HepG2 (cell line): ENCODE measurements at regions not wholly inside any gene's neighbourhood (a gene's known extent, or its start where the extent isn't known, plus 50 kb on each side); places are given as distances from the start of the nearest gene placed in this dataset.
"Not testable (repeated sequence)": the region's sequence is repeated elsewhere in the genome, so short reads cannot be mapped to it uniquely, and the experiment has no call there.

Source experiments
- AHDC1 ChIP-seq: sonication (generic); formaldehyde crosslinking; IDR thresholded peaks from 2 replicates; pipeline ENCODE4 v1.5.1; 2020; ENCODE audit warnings: mild to moderate bottlenecking, missing genetic modification reagents, borderline replicate concordance
- DMAP1 ChIP-seq: IDR thresholded peaks from 2 replicates; pipeline ENCODE4 v1.6.1; 2016
- FOXA1 ChIP-seq, 2 experiments: fragments of 450-650 bp in 1 of 2; sonication (generic) in 1 of 2; formaldehyde crosslinking in 1 of 2; IDR thresholded peaks; 2 replicates each; pipeline versions ENCODE4 v1.4.0 to v1.6.1; 2016 to 2020; ENCODE audit warnings: missing genetic modification reagents in 1 of 2
- SP2 ChIP-seq: sonication (generic); formaldehyde crosslinking; IDR thresholded peaks from 2 replicates; pipeline ENCODE4 v1.5.1; 2020; ENCODE audit warnings: mild to moderate bottlenecking, missing genetic modification reagents
- TARDBP ChIP-seq: sonication (generic); formaldehyde crosslinking; IDR thresholded peaks from 2 replicates; pipeline ENCODE4 v1.8.0; 2022; ENCODE audit warnings: mild to moderate bottlenecking, missing genetic modification reagents
- ZC3H13 ChIP-seq: sonication (generic); formaldehyde crosslinking; IDR thresholded peaks from 2 replicates; pipeline ENCODE4 v1.8.1; 2023; ENCODE audit warnings: mild to moderate bottlenecking, missing genetic modification reagents, moderate library complexity
- ZHX1 ChIP-seq: sonication (generic); formaldehyde crosslinking; IDR thresholded peaks from 2 replicates; pipeline ENCODE4 v1.8.1; 2022; ENCODE audit warnings: low read depth, mild to moderate bottlenecking, missing genetic modification reagents
- ZNF274 ChIP-seq: sonication (generic); formaldehyde crosslinking; IDR thresholded peaks from 2 replicates; pipeline ENCODE4 v1.5.1; 2020; ENCODE audit warnings: mild to moderate bottlenecking, missing genetic modification reagents
- ZNF687 ChIP-seq: sonication (generic); formaldehyde crosslinking; IDR thresholded peaks from 2 replicates; pipeline ENCODE4 v1.5.1; 2020; ENCODE audit warnings: mild to moderate bottlenecking, missing genetic modification reagents, moderate library complexity
- TF ChIP-seq, protein P1 (sequence below): sonication (generic); formaldehyde crosslinking; IDR thresholded peaks from 2 replicates; pipeline ENCODE4 v1.4.0; 2020; ENCODE audit warnings: missing genetic modification reagents

DNA sequence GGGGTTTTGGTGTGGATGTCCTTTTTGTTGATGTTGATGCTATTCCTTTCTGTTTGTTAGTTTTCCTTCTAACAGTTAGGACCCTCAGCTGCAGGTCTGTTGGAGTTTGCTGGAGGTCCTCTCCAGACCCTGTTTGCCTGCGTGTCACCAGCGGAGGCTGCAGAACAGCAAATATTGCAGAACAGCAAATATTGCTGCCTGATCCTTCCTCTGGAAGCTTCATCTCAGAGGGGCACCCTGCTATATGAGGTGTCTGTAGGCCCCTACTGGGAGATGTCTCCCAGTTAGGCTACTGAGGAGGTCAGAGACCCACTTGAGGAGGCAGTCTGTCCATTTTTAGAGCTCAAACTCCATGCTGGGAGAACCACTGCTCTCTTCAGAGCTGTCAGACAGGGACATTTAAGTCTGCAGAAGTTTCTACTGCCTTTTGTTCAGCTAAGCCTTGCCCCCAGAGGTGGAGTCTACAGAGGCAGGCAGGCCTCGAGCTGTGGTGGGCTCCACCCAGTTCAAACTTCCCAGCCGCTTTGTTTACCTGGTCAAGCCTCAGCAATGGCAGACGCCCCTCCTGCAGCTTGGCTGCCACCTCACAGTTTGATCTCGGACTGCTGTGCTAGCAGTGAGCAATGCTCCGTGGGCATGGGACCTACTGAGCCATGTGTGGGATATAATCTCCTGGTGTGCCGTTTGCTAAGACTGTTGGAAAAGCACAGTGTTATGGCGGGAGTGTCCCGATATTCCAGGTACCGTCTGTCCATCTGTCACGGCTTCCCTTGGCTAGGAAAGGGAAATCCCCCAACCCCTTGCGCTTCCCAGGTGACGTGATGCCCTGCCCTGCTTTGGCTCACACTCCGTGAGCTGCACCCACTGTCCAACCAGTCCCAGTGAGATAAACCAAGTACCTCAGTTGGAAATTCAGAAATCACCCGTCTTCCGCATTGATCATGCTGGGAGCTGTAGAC lies 56.4 kb upstream of the CRYM start (continued):
- TF ChIP-seq AHDC1 (CRISPR knock-in tag) (peak; percentile 18; the same call in 1 of the 2 replicates), TARDBP (CRISPR knock-in tag) (peak; percentile 48; the same call in 1 of the 2 replicates), ZNF687 (CRISPR knock-in tag) (peak; percentile 91), DMAP1 (CRISPR knock-in tag) (peak; percentile 74; the same call in 1 of the 2 replicates), ZHX1 (CRISPR knock-in tag) (peak; percentile 48; the same call in 1 of the 2 replicates), ZNF274 (CRISPR knock-in tag) (peak; percentile 82; the same call in 1 of the 2 replicates), SP2 (CRISPR knock-in tag) (0 out of 2 replicates have a peak, but pooled peaks have one; percentile 37), FOXA1 (CRISPR knock-in tag; IDR thresholded peaks at IDR 0.05) (peak; percentile 80), ZC3H13 (CRISPR knock-in tag) (0 out of 2 replicates have a peak, but pooled peaks have one; percentile 38)
- TF ChIP-seq FOXA1 (IDR thresholded peaks at IDR 0.05), result not testable (repeated sequence)
- TF ChIP-seq, protein P1, sequence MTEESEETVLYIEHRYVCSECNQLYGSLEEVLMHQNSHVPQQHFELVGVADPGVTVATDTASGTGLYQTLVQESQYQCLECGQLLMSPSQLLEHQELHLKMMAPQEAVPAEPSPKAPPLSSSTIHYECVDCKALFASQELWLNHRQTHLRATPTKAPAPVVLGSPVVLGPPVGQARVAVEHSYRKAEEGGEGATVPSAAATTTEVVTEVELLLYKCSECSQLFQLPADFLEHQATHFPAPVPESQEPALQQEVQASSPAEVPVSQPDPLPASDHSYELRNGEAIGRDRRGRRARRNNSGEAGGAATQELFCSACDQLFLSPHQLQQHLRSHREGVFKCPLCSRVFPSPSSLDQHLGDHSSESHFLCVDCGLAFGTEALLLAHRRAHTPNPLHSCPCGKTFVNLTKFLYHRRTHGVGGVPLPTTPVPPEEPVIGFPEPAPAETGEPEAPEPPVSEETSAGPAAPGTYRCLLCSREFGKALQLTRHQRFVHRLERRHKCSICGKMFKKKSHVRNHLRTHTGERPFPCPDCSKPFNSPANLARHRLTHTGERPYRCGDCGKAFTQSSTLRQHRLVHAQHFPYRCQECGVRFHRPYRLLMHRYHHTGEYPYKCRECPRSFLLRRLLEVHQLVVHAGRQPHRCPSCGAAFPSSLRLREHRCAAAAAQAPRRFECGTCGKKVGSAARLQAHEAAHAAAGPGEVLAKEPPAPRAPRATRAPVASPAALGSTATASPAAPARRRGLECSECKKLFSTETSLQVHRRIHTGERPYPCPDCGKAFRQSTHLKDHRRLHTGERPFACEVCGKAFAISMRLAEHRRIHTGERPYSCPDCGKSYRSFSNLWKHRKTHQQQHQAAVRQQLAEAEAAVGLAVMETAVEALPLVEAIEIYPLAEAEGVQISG (CRISPR knock-in tag), result peak; percentile 71
